Right forelimb (tissue), 1 donor: ENCODE measurements at regions not wholly inside any gene's neighbourhood (a gene's known extent, or its start where the extent isn't known, plus 50 kb on each side); places are given as distances from the start of the nearest gene placed in this dataset.

Source experiments
- DNase-seq: peaks from one replicate; pipeline ENCODE4 v3.0.0-alpha.2; 2018

- no peak for DNase-seq
These were observed 75.4 kb downstream of the CDC7 start for GRCh38 chr1:91575909-91576519.

GRCh38 chr1:91578320-91579109, 77.9 kb downstream of the CDC7 start:
- DNase-seq: no peak

GRCh38 chr1:91579658-91580228, 79.1 kb downstream of the CDC7 start:
- no peak for DNase-seq

DNA sequence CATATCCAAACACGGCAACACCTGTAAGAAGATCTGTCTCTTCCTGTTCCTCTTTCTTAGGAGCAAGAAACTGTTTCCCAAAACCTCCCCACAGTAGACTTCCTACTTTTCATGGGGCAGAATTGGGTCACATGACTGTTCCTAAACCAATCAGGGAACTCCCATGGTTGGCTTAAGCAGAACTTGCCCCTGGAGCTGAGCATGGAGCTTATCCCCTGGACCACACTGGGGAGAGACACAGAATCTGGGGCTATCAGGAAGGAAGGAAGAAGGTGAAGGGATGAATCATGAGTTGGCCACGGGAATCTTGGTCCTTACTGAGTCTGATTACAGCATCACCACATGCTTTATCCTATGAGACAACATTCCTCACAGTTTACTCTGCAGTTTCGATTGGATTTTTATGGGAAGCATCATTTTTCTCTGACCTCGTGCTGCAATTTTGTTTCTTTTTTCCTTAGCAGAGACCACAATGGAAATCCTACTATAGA, 81.8 kb downstream of the CDC7 start:
- DNase-seq: no peak

DNA sequence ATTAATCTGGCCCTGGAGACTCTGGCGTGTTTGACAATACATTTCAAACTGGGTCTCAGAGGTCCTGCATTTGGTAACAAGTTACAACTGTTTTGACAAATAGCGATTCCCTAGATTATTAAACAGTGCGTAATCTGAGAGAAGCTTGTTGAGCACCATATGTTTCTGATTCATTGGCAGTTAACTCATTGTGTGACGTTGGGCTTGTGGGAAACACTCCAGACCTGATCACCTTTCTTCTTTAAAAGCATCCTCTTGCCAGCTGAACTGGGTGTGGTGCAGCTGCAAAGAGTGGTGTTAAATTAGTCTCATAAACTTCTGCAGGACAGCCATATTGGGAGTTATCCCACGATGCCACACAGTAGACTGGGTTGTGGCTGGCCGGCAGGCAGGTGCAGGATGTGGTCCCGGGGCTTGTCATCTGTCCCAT, 82.7 kb downstream of the CDC7 start:
- DNase-seq: no peak

DNA sequence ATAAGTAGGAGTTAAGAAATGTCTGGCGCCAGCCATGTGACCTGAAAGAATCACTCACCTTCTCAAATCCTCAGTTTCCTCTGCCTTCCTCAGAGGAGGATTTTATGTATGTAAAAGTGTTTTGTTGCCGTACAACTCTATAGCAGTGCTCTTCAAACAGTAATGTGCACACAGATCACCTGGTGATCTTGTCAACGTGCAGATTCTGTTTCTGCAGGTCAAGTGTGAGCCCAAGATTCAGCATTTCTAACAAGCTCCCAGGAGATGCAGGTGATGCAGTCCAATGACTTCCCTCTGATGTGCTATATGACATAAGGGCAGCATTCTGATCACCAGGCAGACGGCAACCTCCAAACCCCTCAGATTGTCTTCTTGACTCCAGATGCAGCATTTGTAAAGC, 83.7 kb downstream of the CDC7 start:
- DNase-seq: no peak

DNA sequence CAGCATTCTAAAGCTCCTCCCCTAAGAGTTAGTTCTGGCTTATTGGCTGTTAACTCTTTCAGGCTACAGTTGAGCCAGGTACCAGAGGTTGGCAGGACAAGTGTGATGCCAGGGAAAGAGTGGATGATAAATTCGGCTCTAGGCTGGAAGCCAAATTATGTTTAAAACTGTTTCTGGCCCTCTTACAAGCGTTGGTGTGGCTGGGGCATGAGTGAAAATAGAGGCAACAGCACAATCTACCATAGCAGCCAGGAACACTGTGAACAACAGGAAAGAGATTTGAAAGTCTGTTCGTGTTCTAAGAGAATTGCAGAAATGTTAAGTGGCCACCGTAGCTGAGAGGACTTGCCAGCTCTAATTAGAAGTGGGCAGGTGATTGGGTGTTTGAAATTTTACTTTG, 84.2 kb downstream of the CDC7 start:
- no peak for DNase-seq

DNA sequence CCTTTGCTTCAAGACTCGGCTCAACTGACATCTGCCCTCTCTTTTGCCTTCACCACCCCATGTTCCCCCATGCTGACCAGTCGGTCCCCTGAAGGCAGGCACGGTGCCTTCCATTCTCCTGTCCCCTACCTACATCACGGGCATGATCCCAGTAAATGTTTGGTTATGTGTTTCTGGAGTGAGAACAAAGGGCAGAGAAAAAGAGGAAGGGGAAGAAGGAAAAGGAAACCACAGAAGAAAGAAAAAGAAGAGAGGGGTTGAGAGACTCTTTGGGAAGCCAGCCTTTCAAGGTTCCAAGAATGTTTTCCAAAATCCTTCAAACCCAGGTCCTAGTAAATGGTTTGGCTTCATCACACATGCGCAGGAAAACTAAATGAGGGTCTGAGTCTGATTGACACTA, 84.9 kb downstream of the CDC7 start:
- DNase-seq: no peak

DNA sequence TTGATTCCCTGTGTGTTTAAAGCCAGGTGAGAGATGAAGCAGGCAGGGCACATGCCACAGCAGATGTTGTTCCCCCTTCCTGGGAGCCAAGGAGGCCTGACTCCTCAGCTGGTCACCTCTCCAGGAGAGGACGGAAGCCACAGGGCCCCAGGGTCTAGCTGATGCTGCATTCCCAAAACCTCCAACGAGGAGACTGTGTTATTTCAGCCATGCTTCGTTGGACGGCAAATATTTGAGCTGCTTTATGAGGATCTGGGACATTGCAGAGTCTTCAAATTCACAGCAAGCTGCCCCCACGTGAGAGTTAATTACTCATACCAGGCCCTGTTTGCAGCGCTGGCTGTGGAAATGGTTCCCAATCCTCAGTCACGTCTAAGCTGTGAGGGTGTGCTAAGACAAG, 85.3 kb downstream of the CDC7 start:
- DNase-seq: no peak

DNA sequence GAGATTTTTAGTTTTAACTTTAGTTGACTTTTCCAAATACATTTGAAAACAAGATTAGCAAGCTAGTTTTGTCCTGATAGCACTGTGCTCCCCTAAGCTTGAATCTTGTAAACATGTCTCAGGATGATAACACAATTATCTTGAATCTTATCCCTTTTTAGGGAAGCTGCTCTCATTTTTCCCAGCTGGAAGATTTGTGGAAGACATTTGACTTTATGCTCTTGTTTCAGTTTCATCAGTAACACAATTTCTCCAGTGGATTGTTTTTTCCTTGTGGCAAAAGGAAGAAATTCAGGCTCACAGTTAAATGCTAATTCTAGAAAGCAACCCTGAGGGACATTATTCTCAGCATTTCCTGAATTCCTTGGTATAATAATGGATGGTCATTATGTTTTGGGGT, 88.8 kb downstream of the CDC7 start:
- DNase-seq: no peak

- DNase-seq: no peak
These were observed 90.7 kb downstream of the CDC7 start for GRCh38 chr1:91591175-91591974.

DNA sequence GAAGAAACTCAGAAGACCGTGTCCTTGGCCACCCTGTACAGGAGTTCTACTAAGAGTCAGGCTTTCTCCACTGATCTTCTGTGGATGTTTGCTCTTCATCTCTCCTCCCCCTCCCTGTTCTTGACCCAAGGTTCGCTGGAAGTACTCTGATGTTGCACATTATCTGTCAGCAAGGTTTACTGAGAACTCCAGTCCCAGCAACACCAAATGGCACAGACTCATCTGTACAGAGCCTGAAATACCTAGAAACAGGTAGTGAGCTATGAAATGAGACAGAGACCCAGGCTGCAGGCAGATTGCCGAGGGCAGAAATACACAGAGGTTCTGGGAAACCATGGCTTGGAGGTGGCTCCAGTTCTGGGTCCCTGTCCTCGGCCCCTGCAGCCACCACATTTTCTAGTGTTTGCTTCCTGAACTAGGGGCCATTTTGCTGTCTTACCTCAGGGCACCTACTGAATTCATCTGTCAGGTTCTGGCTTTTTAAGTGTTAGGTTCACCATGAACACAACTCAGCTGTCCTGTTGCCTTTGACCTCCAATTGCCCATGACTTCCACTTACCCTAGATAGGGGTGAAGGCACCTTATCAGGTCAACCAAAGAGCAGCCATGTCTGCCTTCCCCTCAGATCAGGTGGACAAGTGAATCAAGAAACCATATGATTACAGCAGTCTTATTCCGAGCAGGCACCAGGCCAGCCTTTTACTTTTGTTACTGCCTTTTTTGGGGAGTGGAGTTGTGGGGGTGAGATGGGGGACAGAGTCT, 92.2 kb downstream of the CDC7 start:
- no peak for DNase-seq

- no peak for DNase-seq
These were observed 93.9 kb downstream of the CDC7 start for GRCh38 chr1:91594383-91595055.

DNA sequence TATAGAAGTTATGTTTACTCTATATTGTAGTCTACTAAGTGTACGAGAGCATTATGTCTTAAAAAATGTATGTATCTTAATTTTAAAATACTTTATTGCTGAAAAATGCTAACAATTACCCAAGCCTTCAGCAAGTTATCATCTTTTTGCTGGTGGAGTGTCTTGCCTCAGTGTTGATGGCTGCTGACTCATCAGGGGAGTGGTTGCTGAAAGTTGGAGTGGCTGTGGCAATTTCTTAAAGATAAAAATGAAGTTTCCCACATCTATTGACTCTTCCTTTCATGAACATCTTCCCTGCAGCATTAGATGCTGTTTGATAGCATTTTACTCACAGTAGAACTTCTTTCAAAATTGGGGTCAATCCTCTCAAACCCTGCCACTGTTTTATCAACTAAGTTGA, 95.8 kb downstream of the CDC7 start:
- no peak for DNase-seq

DNA sequence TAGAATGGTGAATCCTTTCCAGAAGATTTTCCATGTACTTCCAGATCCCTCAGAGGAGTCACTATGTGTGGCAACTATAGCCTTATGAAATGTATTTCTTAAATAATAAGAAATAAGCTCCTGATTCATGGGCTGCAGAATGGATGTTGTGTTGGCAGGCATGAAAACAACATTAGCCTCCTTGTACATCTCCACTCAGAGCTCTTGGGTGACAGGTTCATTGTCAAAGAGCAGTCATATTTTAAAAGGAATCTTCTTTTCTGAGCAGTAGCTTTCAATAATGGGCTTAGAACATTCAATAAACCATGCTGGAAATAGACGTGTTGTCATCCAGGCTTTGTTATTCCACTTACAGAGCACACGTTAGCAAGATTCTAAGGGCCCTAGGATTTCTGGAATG, 96.6 kb downstream of the CDC7 start:
- no peak for DNase-seq

GRCh38 chr1:91600431-91601337, 100.0 kb downstream of the CDC7 start:
- no peak for DNase-seq

DNA sequence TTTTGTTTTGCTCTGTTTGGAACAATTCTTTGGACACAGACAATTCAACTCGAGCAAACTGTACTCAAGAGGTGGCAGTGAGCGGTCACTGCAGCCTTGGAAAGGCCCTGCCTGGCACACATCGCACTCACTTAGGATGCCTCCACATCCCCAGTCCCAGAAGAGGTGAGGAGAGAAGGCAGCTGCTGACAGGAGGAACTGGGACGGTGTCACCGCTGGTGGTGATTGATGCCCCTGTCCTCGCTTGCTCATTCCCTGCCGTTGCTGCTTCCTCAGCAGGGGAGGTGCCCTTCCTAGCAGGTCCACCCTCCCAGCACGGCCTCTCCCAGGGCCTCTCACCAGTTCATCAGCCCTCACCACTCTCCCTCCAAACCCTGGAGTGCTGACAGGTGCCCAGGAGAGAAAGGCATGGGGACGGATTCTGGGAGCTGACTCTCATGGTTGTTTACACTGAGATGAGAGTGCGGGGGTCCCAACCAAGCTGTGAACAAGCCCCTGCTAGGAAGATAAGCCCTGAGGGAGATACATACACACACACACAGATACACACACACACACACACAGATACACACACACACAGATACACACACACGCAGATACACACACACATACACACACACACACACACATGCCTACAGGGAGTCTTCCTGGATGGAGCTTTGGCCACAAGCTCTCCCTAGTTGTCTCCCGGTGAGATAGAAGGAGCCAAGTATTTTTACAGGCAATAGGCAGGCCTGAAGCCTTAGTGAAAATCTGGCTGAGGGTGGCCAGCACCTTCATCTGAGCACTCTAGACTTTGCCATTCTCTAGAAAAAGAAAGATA, 101.1 kb downstream of the CDC7 start:
- no peak for DNase-seq

DNA sequence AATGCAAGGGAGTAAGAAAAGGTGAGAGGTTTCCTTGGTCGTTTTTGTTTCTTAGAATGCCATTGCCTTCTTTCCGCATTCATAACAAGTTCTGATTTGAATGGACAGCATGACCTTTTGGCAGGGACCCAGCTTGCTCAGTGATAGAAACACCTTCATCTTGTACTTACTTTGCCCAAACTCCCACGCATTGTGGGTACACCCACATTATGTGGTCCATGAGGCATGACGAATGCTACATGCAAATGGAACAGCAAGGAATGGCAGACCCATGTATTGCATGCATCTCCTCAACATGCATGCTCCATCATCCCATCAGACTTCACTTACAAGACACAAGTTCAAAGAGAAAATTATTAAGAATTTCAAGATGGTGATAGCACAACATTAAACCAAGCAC, 102.8 kb downstream of the CDC7 start:
- DNase-seq: no peak

DNA sequence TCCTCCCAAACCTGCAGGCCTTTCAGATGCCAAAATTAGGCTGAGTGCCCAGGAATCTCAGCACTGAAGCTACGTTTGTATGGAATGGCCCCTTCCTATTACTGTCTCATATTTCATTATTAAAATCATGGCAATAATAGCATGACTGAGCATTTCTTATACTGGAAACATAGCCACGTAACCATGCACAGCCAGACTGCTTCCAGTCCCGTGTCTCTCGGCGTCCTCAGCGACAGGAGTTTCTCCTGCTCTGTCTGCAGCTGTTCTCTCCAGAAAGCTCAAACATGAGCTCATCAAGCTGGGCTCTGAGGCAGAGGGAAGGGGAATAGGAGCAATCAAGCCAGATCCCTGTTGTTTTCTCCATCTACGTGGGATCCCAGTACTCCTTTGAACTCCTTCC, 104.0 kb downstream of the CDC7 start:
- no peak for DNase-seq

GRCh38 chr1:91605566-91605965, 104.9 kb downstream of the CDC7 start:
- DNase-seq: no peak
